Upper lobe of left lung (tissue), 6 donors: ENCODE measurements at regions not wholly inside any gene's neighbourhood (a gene's known extent, or its start where the extent isn't known, plus 50 kb on each side); places are given as distances from the start of the nearest gene placed in this dataset.

Experiments
- ATAC-seq, 2 donors: fragments of 200-7000 bp; cut with Tn5 transposase; one replicate each; pipeline ENCODE4 v1.9.1; 2022; ENCODE audit warnings: mild to moderate bottlenecking in 2 of 2, moderate library complexity in 2 of 2; ENCODE audit not compliant: low FRiP score in 2 of 2
- DNase-seq, 2 donors: peaks; one replicate each; pipeline ENCODE4 v3.0.0-alpha.2; 2019 to 2020
- H3K27ac ChIP-seq, 4 donors: fragments of 200-600 bp; sonication (generic); one replicate each; pipeline ENCODE4 v1.5.1; 2016 to 2019
- H3K27me3 ChIP-seq, 4 donors: fragments of 200-600 bp; sonication (generic); one replicate each; pipeline ENCODE4 v1.5.1; 2017 to 2019
- H3K36me3 ChIP-seq, 4 donors: fragments of 200-600 bp; sonication (generic); one replicate each; pipeline ENCODE4 v1.5.1; 2016 to 2019
- H3K4me1 ChIP-seq, 4 donors: fragments of 200-600 bp; sonication (generic); one replicate each; pipeline ENCODE4 v1.5.1; 2018 to 2019
- H3K4me3 ChIP-seq, 4 donors: fragments of 200-600 bp; sonication (generic); one replicate each; pipeline ENCODE4 v1.5.1; 2017 to 2019; ENCODE audit warnings: mild to moderate bottlenecking in 2 of 4, moderate library complexity in 1 of 4
- H3K9me3 ChIP-seq, 4 donors: fragments of 200-600 bp; sonication (generic); one replicate each; pipeline ENCODE4 v1.5.1; 2018 to 2019
- CTCF ChIP-seq, 6 experiments: fragments of 450-650 bp in 4 of 6; fragments of 200-600 bp in 2 of 6; sonication (generic) in 2 of 6; IDR thresholded peaks; one replicate each; pipeline ENCODE4 v1.5.1; 2016 to 2019; ENCODE audit warnings: antibody characterized with exemption in 6 of 6
- EP300 ChIP-seq, 4 donors: sonication (generic); formaldehyde crosslinking; IDR thresholded peaks; one replicate each; pipeline ENCODE4 v1.5.1; 2017; ENCODE audit warnings: antibody characterized with exemption in 4 of 4, control low read depth in 2 of 4
- POLR2A ChIP-seq, 4 donors: fragments of 450-650 bp; IDR thresholded peaks; one replicate each; pipeline ENCODE4 v1.5.1; 2016 to 2017; ENCODE audit warnings: antibody characterized with exemption in 4 of 4, mild to moderate bottlenecking in 2 of 4
- POLR2AphosphoS5 ChIP-seq, 2 donors: sonication (generic); formaldehyde crosslinking; IDR thresholded peaks; one replicate each; pipeline ENCODE4 v1.5.1; 2017; ENCODE audit warnings: antibody characterized with exemption in 2 of 2
- WGBS, 2 donors: methylation state at CpG; one replicate each; pipeline ENCODE4 v1.1.5; 2017 to 2018; 5-methylcytosine and 5-hydroxymethylcytosine counted together
- donor health status: DM: no; HTN: no; CAD: no; lungs with moderate emphysema.
- donor health status: DM: no; HTN: yes; CAD: no; lungs with severe emphysema.

- no peak overlapping the region for H3K27ac ChIP-seq
- no peaks in the 10 kb centered on the region for H3K9me3 ChIP-seq
- WGBS, 2 donors = 79 to 80% methylated on average over 5 of the region's 5 CpGs
- no peaks in the 10 kb centered on the region for H3K4me1 ChIP-seq
- H3K36me3 ChIP-seq = no peaks in the 10 kb centered on the region
- DNase-seq = no peak
- no peak for ATAC-seq
- H3K4me3 ChIP-seq = no peak overlapping the region
- TF ChIP-seq POLR2A (IDR thresholded peaks at IDR 0.05) (no peak), CTCF (IDR thresholded peaks at IDR 0.05) (no peak), EP300 (IDR thresholded peaks at IDR 0.05) (no peak), POLR2AphosphoS5 (IDR thresholded peaks at IDR 0.05) (no peak)
- no peaks in the 10 kb centered on the region for H3K27me3 ChIP-seq
Observed at GRCh38 chr1:58304346-58304975, 242.1 kb downstream of the OMA1 start.

- Histone ChIP-seq H3K9me3 (no peaks in the 10 kb centered on the region), H3K27me3 (no peaks in the 10 kb centered on the region), H3K36me3 (no peaks in the 10 kb centered on the region), H3K4me1 (no peaks in the 10 kb centered on the region), H3K4me3 (no peak overlapping the region), H3K27ac (no peak overlapping the region)
- ATAC-seq (no peak), DNase-seq (no peak)
- WGBS, 2 donors = 55 to 59% methylated on average over 3 of the region's 3 CpGs
- TF ChIP-seq POLR2A (IDR thresholded peaks at IDR 0.05) (no peak), POLR2AphosphoS5 (IDR thresholded peaks at IDR 0.05) (no peak), CTCF (IDR thresholded peaks at IDR 0.05) (no peak), EP300 (IDR thresholded peaks at IDR 0.05) (no peak)
Observed at GRCh38 chr1:58303841-58304240, 242.7 kb downstream of the OMA1 start.

DNA sequence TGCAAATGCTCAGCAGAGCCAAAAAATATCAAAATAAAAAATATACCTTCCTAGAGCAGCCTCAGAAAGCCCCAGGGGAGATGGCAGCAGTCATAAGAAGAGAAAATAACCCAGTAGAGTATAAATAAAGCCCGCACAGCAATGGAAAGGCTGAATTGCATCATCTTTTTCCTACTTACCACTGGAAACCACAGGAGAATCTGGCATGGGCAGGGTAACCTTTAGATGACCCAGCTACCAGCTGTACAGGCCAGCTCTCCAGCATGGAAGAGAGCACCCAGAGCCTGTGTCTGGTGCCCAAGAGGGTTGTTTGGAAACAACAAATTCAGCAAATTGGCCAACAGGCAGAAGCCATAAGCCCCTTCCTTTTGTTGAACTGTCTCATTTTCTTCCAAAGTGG, 253.1 kb downstream of the OMA1 start:
- H3K36me3 ChIP-seq = no peaks in the 10 kb centered on the region
- H3K27ac ChIP-seq = no peak overlapping the region
- no peak for ATAC-seq
- no peak overlapping the region for H3K4me3 ChIP-seq
- no peaks in the 10 kb centered on the region for H3K4me1 ChIP-seq
- no peaks in the 10 kb centered on the region for H3K27me3 ChIP-seq
- no peaks in the 10 kb centered on the region for H3K9me3 ChIP-seq
- TF ChIP-seq EP300 (IDR thresholded peaks at IDR 0.05) = no peak
- no peak for TF ChIP-seq CTCF (IDR thresholded peaks at IDR 0.05)
- no peak for TF ChIP-seq POLR2AphosphoS5 (IDR thresholded peaks at IDR 0.05)
- TF ChIP-seq POLR2A (IDR thresholded peaks at IDR 0.05) = no peak
- DNase-seq = no peak
- WGBS, 2 donors = 88 to 89% methylated on average over 1 of the region's 1 CpG

DNA sequence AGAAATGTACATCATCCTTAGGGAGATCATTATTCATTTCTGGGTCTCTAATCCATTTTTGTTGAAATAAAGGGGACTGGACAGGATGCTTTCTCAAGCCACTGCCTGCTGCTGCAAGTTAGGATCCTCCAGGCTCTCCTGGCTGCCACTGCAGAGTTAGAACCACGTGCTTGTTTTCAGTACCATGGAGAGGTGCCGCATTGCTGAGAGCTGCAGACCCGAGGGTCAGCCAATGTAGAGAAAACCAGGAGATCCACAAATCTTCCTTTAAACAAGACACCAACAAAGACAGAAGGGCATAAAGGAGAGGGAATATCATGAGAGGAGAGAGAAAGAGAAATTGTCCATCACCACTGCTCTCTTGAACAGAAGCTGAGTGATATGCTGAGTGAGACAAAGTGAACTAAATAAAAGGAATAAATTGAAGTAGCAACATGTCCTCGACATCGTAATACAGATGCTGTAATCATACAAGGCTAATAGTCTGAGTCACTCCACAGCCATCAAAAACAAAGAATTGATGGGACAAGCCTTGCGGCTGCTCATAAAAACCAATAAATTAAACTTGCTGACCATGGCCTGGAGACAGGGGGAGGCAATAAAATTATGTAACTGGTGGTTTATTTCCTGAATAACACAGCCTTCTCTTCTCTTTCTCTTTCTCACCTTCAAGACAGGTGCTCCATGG, 255.7 kb downstream of the OMA1 start:
- no peaks in the 10 kb centered on the region for H3K4me1 ChIP-seq
- H3K36me3 ChIP-seq = no peaks in the 10 kb centered on the region
- WGBS, 2 donors = 59 to 61% methylated on average over 6 of the region's 6 CpGs
- no peaks in the 10 kb centered on the region for H3K27me3 ChIP-seq
- TF ChIP-seq POLR2A (IDR thresholded peaks at IDR 0.05) (no peak), CTCF (IDR thresholded peaks at IDR 0.05) (no peak), POLR2AphosphoS5 (IDR thresholded peaks at IDR 0.05) (no peak), EP300 (IDR thresholded peaks at IDR 0.05) (no peak)
- ATAC-seq (no peak), DNase-seq (no peak)
- no peak overlapping the region for H3K4me3 ChIP-seq
- H3K9me3 ChIP-seq = no peaks in the 10 kb centered on the region
- H3K27ac ChIP-seq = no peak overlapping the region
